ENCODE measurements at regions not wholly inside any gene's neighbourhood (a gene's known extent, or its start where the extent isn't known, plus 50 kb on each side); places are given as distances from the start of the nearest gene placed in this dataset.

- no peak for FAIRE-seq
Observed at GRCh38 chr22:49213731-49214352, 613.8 kb downstream of the BRD1 start.

GRCh38 chr22:49212466-49212865 lies 615.2 kb downstream of the BRD1 start:
- no peak for FAIRE-seq

- no peak for FAIRE-seq
Observed at GRCh38 chr22:49212002-49212401, 615.7 kb downstream of the BRD1 start.

- FAIRE-seq, result no peak
Observed at GRCh38 chr22:49211176-49211575, 616.5 kb downstream of the BRD1 start.

- FAIRE-seq, result no peak
Observed at GRCh38 chr22:49210606-49211005, 617.1 kb downstream of the BRD1 start.

- no peak for FAIRE-seq
Observed at GRCh38 chr22:49209452-49210195, 618.0 kb downstream of the BRD1 start.

- FAIRE-seq, result no peak
Observed at GRCh38 chr22:49208768-49209252, 618.9 kb downstream of the BRD1 start.

GRCh38 chr22:49208004-49208402 lies 619.7 kb downstream of the BRD1 start:
- no peak for FAIRE-seq

GRCh38 chr22:49207008-49208003 lies 620.4 kb downstream of the BRD1 start:
- no peak for FAIRE-seq

- FAIRE-seq, result no peak
Observed at GRCh38 chr22:49206281-49206680, 621.4 kb downstream of the BRD1 start.

GRCh38 chr22:49205483-49205800 lies 622.2 kb downstream of the BRD1 start:
- FAIRE-seq, result no peak

GRCh38 chr22:49204599-49205482 lies 622.8 kb downstream of the BRD1 start:
- FAIRE-seq, result no peak

- no peak for FAIRE-seq
Observed at GRCh38 chr22:49203859-49204598, 623.6 kb downstream of the BRD1 start.

- FAIRE-seq, result no peak
Observed at GRCh38 chr22:49203091-49203858, 624.4 kb downstream of the BRD1 start.

- FAIRE-seq, result no peak
Observed at GRCh38 chr22:49202226-49202625, 625.4 kb downstream of the BRD1 start.

GRCh38 chr22:49201046-49201970 lies 626.4 kb downstream of the BRD1 start:
- FAIRE-seq, result no peak

GRCh38 chr22:49199224-49199623 lies 628.4 kb downstream of the BRD1 start:
- FAIRE-seq, result no peak

GRCh38 chr22:49198705-49199084 lies 629.0 kb downstream of the BRD1 start:
- FAIRE-seq, result no peak

GRCh38 chr22:49197986-49198704 lies 629.5 kb downstream of the BRD1 start:
- FAIRE-seq, result no peak
